Bronchial epithelial cell (primary cell): ENCODE measurements at regions not wholly inside any gene's neighbourhood (a gene's known extent, or its start where the extent isn't known, plus 50 kb on each side); places are given as distances from the start of the nearest gene placed in this dataset.

Experiments
- DNase-seq: peaks from one replicate; pipeline ENCODE4 v3.0.0-alpha.2; 2010; ENCODE audit warnings: low read depth
- FAIRE-seq: peaks from 2 replicates; lab custom pipeline; 2011; peaks lifted over from hg19 to GRCh38; lab: Jason Lieb, UNC
- H3K27me3 ChIP-seq: 2 replicates; pipeline ENCODE4 v1.5.1; 2011; ENCODE audit warnings: low read length; ENCODE audit not compliant: control insufficient read depth, insufficient read depth
- H3K36me3 ChIP-seq: 2 replicates; pipeline ENCODE4 v1.5.1; 2011; ENCODE audit warnings: low read length; ENCODE audit not compliant: control insufficient read depth, insufficient read depth
- H3K4me3 ChIP-seq: 2 replicates; pipeline ENCODE4 v1.5.1; 2011; ENCODE audit warnings: mild to moderate bottlenecking, low read depth, low read length, control low read depth
- TF ChIP-seq, protein P1 (sequence below): IDR thresholded peaks from 2 replicates; pipeline ENCODE4 v1.5.1; 2011; ENCODE audit warnings: mild to moderate bottlenecking, moderate library complexity, low read length, control low read depth, inconsistent platforms; ENCODE audit not compliant: insufficient read depth, severe bottlenecking

GRCh38 chr6:40192516-40192915, 258.3 kb upstream of the MOCS1 start:
- Histone ChIP-seq H3K27me3 (no peaks in the 10 kb centered on the region), H3K4me3 (no peak overlapping the region), H3K36me3 (no peaks in the 10 kb centered on the region)
- FAIRE-seq = no peak
- no peak for DNase-seq
- TF ChIP-seq, protein P1, sequence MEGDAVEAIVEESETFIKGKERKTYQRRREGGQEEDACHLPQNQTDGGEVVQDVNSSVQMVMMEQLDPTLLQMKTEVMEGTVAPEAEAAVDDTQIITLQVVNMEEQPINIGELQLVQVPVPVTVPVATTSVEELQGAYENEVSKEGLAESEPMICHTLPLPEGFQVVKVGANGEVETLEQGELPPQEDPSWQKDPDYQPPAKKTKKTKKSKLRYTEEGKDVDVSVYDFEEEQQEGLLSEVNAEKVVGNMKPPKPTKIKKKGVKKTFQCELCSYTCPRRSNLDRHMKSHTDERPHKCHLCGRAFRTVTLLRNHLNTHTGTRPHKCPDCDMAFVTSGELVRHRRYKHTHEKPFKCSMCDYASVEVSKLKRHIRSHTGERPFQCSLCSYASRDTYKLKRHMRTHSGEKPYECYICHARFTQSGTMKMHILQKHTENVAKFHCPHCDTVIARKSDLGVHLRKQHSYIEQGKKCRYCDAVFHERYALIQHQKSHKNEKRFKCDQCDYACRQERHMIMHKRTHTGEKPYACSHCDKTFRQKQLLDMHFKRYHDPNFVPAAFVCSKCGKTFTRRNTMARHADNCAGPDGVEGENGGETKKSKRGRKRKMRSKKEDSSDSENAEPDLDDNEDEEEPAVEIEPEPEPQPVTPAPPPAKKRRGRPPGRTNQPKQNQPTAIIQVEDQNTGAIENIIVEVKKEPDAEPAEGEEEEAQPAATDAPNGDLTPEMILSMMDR = no peak

- DNase-seq (no peak), FAIRE-seq (no peak)
- Histone ChIP-seq H3K4me3 (no peak overlapping the region), H3K36me3 (no peaks in the 10 kb centered on the region), H3K27me3 (no peaks in the 10 kb centered on the region)
- TF ChIP-seq, protein P1 = no peak
Measured at GRCh38 chr6:40188931-40189330, 254.7 kb upstream of the MOCS1 start.

- no peaks in the 10 kb centered on the region for H3K27me3 ChIP-seq
- H3K4me3 ChIP-seq = no peak overlapping the region
- H3K36me3 ChIP-seq = no peaks in the 10 kb centered on the region
- DNase-seq = no peak
- FAIRE-seq = no peak
- TF ChIP-seq, protein P1 = no peak
Measured at GRCh38 chr6:40187535-40188144, 253.4 kb upstream of the MOCS1 start.

GRCh38 chr6:40185486-40185885, 251.2 kb upstream of the MOCS1 start:
- DNase-seq (no peak), FAIRE-seq (no peak)
- no peaks in the 10 kb centered on the region for H3K27me3 ChIP-seq
- H3K4me3 ChIP-seq = no peak overlapping the region
- TF ChIP-seq, protein P1 = no peak
- H3K36me3 ChIP-seq = no peaks in the 10 kb centered on the region

DNA sequence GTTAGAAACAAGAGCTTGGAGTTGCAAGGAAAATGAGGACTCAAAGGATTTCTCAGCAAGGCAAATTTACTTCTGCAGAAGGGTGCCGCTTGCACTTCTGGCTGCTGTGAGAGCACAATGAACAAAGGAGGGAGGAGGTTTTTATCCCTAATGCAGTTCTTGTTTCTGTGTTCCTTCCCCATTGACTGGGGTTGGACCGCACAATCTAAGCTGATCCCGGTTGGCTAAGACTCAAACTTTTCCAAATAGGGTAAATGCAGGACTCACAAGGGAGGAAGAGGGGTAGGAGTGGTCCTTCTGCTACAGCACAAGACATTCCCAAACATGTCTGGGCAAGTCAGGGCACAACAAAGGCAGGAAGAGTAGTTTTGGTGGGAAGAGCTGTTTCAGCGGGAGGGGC, 249.6 kb upstream of the MOCS1 start:
- H3K27me3 ChIP-seq = no peaks in the 10 kb centered on the region
- TF ChIP-seq, protein P1 = no peak
- DNase-seq (no peak), FAIRE-seq (no peak)
- no peaks in the 10 kb centered on the region for H3K36me3 ChIP-seq
- H3K4me3 ChIP-seq = no peak overlapping the region

DNA sequence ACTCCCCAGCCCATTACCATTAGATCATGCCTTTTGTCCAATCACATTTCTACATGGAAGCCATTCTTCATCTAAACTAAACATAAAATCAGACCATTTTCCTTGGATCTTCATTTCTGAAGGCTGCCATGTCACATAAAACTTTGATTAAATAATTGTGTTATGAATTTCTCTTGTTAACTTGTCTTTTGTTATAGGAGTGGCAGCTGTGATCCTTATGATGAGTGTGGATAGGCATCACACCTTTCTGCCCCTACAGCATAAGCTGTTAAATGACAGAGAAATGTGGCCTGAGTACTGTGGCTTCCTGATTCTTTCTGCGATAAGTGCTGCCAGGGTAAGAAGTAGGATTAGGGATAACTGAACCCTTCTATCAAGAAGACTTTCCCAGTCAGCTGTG, 247.1 kb upstream of the MOCS1 start:
- Histone ChIP-seq H3K36me3 (no peaks in the 10 kb centered on the region), H3K27me3 (no peaks in the 10 kb centered on the region), H3K4me3 (no peak overlapping the region)
- no peak for FAIRE-seq
- TF ChIP-seq, protein P1 = no peak
- no peak for DNase-seq
